RPMI7951 (cell line): ENCODE measurements at regions not wholly inside any gene's neighbourhood (a gene's known extent, or its start where the extent isn't known, plus 50 kb on each side); places are given as distances from the start of the nearest gene placed in this dataset.
"Not testable (repeated sequence)": the region's sequence is repeated elsewhere in the genome, so short reads cannot be mapped to it uniquely, and the experiment has no call there.

Source experiments
- DNase-seq: peaks from one replicate; pipeline ENCODE4 v3.0.0-alpha.2; 2012; ENCODE audit warnings: low read depth

GRCh38 chr2:2896643-2897042, 481.0 kb downstream of the EIPR1 start:
- DNase-seq = no peak

- DNase-seq = no peak
These were observed 481.6 kb downstream of the EIPR1 start for GRCh38 chr2:2896011-2896410.

- not testable (repeated sequence) for DNase-seq
These were observed 483.6 kb downstream of the EIPR1 start for GRCh38 chr2:2894011-2894410.

DNA sequence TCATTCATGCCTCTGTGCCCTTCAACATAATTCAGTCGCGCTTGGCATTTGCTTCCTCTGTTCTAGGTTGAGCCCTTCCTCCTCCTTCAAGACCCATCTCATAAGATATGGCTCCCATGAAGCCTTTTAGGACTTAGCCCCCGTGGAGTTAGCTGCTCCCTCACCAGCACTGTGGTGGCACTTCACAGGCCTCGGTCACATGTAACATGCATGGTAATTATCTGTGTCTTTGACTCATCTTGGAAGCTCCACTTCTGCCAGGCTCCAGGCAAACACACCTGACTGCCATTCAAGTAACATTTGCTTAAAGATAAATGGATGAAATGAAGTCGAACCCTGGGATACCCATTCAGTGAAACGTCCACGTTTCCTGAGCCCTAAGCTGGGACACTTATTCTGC, 484.7 kb downstream of the EIPR1 start:
- DNase-seq = no peak

DNA sequence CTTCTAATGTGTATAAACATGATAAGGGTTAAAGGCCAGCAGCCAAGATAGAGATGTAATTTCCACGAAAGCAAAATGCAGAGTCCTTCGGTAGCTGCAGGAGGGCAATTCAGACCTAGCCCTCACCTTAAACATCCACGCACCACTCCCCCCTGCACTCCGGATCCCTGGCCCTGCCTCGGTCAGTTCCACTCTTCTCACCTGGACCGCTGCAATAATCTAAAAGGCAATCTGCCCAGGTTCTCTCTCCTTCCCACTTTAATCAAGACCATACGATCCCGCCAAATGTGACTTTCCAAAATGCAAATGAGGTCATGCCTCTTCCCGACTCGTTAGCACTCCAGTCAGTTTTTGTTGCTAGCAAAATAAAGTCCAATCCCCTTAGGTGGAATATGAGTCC, 485.2 kb downstream of the EIPR1 start:
- no peak for DNase-seq

GRCh38 chr2:2890901-2891300, 486.7 kb downstream of the EIPR1 start:
- DNase-seq = no peak

DNA sequence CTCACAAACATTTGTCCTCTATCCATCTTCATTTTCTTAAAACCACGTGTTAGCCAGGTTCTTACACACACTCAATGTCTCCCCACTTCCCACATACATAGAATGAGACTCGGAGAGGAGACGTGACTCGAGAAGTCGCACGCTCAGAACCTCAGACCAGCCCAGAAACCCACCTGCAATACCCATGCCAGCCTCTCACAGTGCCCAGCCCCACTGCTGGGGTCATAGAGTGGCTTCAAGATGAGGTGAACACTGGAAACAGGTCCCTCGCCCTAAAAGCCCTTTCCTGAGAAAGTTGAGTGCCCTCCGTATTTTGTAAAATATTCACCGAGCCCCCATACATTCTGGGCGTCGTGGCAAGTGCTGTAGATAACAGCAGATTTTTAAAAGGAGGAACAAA, 487.4 kb downstream of the EIPR1 start:
- DNase-seq = no peak

GRCh38 chr2:2889646-2890045, 488.0 kb downstream of the EIPR1 start:
- no peak for DNase-seq

DNA sequence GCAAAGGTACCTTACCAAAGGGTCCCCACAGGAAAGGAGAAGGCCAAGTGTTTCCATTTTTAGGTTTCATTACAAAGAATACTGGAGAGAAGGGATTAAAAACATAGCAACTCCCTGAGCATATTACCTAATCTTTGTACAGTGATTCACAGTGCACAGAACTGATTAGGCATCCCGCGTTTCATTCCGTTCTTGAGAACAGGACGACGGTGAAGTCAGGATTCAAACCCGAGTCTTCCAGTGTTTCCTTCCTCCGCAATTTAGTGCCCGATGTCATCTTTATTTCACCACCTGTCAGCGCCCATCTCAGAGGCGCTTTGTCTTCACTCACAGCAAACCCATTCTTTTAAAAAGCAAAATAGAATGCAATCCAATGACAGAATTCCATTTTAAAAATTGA, 488.5 kb downstream of the EIPR1 start:
- no peak for DNase-seq

DNA sequence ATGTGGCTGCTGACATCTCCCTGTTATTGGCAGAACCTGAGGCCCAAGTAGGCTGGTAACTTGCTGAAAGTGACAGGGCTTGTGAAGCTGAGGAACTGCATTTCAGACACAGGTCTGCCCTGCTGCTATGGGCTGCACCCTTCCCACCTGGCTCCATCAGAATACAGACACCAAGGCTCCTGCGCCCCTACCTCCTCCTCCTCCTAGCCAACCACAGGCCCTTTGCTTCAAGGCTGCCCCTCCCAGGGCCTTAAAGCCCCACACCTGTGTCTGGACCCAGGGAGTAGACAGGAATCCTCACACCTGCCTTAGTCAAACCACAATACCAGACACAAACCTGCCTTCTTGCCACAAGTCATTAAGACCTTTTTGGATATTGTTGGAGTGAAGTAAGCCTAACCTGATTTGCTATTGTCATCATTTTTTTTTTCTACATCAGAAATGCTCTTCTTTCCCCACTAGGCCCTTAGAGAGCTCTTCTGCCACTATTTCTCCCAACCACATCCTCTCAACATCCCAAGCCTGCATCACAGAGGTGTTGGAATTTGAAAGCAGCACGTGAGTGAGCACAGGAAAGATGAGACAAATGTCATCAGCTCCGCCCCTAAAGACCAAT, 489.7 kb downstream of the EIPR1 start:
- no peak for DNase-seq

DNA sequence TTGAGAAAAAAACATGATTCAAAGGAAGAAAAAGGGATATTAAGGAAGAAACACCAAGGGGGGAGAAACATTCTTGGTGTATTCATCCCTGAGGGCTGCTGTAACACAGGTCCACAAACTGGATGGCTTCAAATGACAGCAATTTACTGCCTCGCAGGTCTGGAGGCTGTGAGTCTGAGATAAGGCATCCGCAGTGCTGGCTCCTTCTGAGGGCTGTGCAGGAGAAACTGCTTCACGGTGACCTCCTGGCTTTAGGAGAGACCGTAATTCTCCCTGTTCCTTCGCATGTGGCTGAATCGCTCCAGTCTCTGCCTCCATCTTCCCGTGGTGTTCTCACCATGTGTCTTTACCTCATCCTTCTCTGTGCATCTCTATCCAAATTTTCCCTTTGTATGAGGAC, 490.7 kb downstream of the EIPR1 start:
- DNase-seq = no peak

GRCh38 chr2:2881499-2881898, 496.1 kb downstream of the EIPR1 start:
- DNase-seq = no peak

- DNase-seq = no peak
These were observed 496.7 kb downstream of the EIPR1 start for GRCh38 chr2:2880938-2881337.

- no peak for DNase-seq
These were observed 497.8 kb downstream of the EIPR1 start for GRCh38 chr2:2879781-2880180.

GRCh38 chr2:2879071-2879470, 498.5 kb downstream of the EIPR1 start:
- no peak for DNase-seq

DNA sequence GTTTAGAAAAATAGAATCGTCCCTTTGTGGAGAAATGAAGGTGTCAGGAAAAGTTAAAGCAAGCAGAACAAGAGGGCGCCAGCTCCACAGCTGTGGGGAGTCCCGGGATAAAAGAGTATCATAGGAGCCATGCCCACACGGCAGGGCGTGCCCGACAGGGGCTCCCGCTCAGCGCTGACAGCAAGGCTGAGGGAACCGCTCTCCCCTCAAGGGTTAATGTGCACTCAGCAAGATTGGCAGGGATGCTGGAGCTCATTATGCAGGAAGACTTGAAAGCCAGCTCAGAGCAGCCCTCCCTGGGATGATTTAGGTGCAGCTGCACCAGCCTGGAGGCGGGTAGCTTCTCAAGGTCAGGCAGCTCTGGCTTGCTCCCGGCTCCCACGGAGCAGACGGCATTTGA, 500.2 kb downstream of the EIPR1 start:
- DNase-seq = no peak

- no peak for DNase-seq
These were observed 501.0 kb downstream of the EIPR1 start for GRCh38 chr2:2876331-2877221.

DNA sequence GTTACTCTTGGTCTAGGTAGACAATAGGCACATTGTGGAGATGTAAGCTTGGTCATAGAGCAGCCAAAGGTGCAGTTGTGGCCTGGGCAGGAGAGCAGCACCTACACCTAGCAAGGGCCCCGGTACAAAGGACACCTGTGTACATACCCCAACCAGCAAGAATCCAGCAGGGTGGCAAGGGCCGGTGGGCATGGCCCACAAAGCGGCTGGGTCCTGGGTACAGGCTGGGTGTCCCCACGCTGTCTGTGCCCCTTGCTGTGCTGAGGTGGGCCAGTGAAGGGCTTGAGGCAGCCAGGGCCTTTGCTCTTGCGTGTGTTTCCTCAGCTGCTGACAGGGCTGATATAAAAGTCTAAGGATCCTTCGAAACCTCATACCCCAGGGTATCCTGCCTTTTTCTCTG, 501.8 kb downstream of the EIPR1 start:
- no peak for DNase-seq

- no peak for DNase-seq
These were observed 502.3 kb downstream of the EIPR1 start for GRCh38 chr2:2875296-2875695.

GRCh38 chr2:2874805-2875204, 502.8 kb downstream of the EIPR1 start:
- no peak for DNase-seq

DNA sequence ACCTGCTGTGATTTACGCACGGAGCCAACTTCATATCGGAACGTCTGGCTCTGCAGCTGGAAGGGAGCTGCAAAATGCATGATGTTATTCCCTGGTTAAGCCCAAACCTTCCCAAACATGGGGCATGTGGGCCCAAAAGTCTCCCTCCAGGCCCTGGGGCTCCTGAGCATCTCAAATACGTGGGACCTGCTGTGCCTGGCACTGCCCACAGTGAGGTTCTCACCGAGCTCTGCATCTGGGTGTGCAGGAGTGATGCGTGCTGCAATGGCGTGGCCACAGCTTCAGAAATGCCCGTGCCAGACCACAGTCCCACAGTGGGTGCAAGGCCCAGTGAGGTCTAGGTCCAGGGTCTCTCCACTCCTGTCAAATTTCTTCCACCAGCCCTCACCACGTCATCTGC, 503.3 kb downstream of the EIPR1 start:
- no peak for DNase-seq

DNA sequence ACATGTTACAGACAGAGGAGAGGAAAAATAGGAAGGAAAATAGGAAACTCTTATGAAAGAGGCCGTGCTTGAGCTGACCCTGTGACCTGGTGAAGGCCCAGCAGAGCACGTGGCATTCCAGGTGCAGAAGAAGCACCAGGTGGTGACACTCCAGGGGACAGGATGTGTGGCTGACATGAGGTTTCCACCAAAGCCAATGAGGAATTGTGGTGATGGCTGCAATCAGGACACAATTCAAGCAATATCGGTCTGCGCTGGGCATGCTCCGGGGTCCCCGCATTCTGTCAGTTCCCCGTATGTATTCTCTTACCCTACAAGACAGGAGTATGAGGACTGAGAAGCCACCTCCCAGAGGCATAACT, 504.2 kb downstream of the EIPR1 start:
- no peak for DNase-seq

DNA sequence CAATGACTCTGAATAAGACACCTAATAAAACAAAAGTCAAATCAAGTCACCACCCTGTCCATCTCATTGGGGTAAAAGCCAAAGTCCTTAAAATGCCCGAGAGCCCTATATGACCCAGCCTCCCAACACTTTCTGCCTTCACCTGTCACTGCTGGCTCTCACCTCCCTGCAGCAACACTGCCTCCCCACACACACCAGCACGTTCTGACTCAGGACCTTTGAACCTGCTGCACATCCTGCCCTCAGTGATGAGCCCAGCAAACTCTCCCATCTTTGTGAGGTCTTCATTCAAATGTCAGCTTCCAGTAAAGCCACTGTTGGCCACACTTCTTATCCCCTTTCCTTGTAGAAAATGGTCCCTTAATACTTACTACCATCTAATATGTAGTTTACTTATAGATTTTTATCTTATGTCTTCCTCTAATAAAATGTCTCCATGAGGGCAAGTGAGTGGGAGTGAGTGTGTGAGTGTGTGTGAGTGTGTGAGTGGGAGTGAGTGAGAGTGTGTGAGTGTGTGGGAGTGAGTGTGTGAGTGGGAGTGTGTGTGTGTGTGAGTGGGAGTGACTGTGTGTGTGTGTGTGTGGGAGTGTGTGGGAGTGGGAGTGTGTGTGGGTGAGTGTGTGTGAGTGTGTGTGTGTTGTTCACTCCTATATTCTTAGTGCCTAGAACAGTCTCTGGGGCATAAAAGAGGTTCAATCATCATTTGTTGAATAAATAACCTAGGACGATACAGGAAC, 504.7 kb downstream of the EIPR1 start:
- DNase-seq = no peak
